GM21360 (cell line): ENCODE measurements at regions not wholly inside any gene's neighbourhood (a gene's known extent, or its start where the extent isn't known, plus 50 kb on each side); places are given as distances from the start of the nearest gene placed in this dataset.

ENCODE experiments used
- ATAC-seq: cut with Tn5 transposase; IDR thresholded peaks from one replicate; pipeline ENCODE4 v1.9.1; 2021; ENCODE audit warnings: mild to moderate bottlenecking, moderate library complexity; ENCODE audit not compliant: unreplicated experiment

DNA sequence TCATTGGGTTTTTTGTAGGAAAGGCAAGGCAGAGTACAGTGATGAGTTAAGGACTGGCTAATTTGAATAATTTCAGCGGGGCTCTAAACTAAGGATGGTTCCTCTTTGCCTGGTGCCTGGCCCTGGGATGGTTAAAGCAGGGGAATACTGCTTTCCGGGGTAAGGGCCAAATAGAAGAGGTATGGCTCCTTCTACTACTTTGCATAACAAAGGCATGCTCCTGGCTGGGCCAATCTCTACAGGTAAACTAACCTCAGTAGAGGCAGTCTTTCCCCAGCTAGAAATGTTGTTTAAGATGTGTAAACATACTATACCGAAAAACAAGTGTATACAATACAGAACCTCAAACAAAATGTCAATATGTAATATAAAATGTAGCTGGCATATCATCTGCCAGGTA is 1239.0 kb downstream of the SLC16A7 start:
- no peak for ATAC-seq

DNA sequence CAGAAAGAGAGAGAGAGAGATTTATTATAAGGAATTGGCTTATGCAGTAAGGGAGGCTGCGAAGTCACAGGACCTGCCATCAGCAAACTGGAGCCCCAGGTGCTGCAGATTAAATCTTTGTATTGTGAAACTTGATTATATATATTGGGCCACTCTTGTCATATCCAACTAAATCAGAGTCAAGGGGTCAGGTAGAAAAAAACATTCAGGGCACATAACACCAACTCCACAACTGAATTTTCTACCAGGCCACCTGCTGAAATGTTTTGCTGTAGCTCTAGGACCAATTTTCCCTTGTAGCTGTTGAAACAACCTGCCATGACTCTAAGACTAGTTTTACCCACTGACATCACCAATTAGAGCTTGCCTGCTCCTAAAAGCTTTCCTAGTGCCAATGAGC is 1240.8 kb downstream of the SLC16A7 start:
- no peak for ATAC-seq

DNA sequence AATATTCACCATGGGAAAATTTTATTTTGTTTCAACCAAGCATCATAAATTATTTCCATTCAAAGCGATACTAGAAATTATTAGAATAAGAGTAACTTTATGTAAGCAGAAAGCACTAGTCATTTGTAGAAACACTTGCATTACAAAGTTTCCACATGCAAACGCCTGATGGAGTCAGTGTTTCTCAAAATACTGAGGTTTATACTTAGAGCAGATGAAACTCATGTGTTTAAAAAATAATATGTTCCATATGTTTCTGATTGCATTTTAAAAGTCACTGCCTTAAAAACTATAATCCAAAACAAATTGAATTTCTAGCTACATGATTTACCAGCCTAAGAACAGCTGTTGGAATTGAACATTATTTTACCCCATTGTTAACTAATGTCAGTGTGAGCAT is 1246.4 kb downstream of the SLC16A7 start:
- no peak for ATAC-seq

DNA sequence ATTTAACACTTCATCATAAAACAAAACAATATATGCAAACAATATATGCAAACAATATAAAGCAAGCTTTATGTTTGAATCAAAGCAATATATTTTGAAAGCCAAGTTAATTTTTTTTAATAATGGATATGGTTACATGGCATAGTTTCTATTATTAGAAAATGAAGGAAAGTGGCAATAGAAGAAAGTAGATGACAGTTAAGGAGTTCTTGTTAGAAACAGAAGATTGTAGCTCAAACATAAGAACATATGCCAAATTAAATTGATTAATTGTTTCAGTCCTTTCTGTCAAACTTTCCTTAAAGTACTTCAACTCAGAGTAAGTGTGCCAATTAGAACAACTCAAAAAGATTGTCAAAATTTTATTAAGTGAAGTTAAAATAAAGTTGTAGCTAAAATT is 1248.3 kb downstream of the SLC16A7 start:
- ATAC-seq: no peak

GRCh38 chr12:60844875-60845274 is 1249.0 kb downstream of the SLC16A7 start:
- ATAC-seq: no peak

- no peak for ATAC-seq
Measured at GRCh38 chr12:60845696-60846095, 1249.9 kb downstream of the SLC16A7 start.

DNA sequence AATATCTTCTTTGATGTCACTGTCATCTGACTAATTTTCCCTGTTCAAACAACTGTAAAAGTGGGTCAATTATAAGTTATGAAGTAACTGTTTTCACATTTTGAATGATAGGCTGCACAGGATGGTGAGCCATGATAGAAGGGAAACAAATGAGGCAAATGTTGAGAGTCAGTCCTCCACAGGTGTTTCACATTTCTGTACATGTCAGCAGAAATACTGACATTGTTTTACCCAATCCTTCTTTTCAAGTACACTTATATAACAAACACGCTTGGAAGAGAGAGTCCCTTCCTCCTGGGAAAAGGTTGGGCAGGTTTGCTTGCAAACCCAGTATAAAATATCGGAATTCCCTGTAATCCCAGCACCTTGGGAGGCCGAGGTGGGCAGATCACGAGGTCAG is 1251.5 kb downstream of the SLC16A7 start:
- ATAC-seq: no peak

GRCh38 chr12:60849723-60850122 is 1253.9 kb downstream of the SLC16A7 start:
- no peak for ATAC-seq

GRCh38 chr12:60853407-60853806 is 1257.6 kb downstream of the SLC16A7 start:
- ATAC-seq: no peak

- no peak for ATAC-seq
Measured at GRCh38 chr12:60863421-60863820, 1267.6 kb downstream of the SLC16A7 start.

DNA sequence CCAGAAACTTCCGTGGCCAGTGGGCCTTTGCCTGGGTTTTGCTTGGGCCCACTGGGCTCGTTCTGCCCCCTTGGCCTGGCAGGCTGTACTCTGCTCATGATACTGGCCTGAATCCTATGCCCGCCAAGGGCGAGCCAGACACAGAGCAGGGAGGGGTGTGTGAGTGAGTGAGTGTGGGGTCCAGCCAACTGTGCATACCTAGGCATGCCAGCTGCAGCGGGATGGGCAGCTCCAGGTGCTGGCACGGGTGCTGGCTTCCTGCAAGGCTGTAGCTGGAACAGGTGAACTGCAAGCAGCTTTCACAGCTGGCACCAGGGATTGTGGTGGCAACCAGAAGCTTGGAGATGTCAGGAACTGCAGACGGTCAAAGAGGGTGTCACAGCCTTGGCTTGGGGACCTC is 1276.4 kb downstream of the SLC16A7 start:
- ATAC-seq: no peak

- ATAC-seq: no peak
Measured at GRCh38 chr12:60872850-60873713, 1277.3 kb downstream of the SLC16A7 start.

- no peak for ATAC-seq
Measured at GRCh38 chr12:60874091-60874490, 1278.3 kb downstream of the SLC16A7 start.

GRCh38 chr12:60920841-60921495 is 1325.1 kb downstream of the SLC16A7 start:
- no peak for ATAC-seq

DNA sequence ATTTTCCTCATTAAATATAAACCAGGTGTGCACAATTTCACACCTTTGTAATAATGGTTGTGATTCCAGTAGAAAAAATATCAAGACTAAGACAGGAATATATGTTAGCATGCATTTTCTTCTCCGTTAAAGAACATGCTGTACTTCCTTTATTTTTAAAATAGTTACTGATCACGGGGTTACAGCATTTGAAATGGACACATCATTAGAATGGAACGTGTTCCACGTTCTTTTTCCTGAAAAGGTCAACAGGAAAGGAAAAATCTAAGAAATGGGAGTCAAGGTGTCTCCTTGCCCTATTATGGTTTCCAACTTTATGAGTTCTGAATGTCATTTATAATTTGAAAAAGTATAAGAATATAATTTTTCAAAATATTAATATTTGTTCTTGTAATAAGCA is 1325.7 kb downstream of the SLC16A7 start:
- no peak for ATAC-seq

DNA sequence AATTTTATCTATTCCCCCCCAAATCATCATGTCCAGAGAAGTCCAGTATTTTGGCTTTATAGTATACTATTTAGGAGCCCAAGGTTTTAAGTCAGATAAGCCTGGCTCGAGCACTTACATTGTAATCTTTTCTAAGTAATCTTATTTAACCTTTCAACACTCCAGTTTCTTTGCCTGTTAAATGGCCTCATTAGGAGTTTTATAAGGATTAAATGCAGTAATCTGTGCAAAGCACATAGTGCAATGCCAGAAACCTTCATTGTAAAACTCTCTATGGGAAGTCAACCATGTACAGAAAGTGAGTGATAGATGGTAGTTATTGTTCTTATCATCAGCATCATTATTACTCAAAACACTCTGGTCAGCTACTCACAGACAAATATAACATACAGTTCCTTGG is 1330.4 kb downstream of the SLC16A7 start:
- no peak for ATAC-seq

- ATAC-seq: no peak
Measured at GRCh38 chr12:60930151-60930550, 1330.1 kb upstream of the USP15 start.

- ATAC-seq: no peak
Measured at GRCh38 chr12:60935981-60936761, 1324.0 kb upstream of the USP15 start.

GRCh38 chr12:60947533-60947932 is 1312.7 kb upstream of the USP15 start:
- no peak for ATAC-seq

DNA sequence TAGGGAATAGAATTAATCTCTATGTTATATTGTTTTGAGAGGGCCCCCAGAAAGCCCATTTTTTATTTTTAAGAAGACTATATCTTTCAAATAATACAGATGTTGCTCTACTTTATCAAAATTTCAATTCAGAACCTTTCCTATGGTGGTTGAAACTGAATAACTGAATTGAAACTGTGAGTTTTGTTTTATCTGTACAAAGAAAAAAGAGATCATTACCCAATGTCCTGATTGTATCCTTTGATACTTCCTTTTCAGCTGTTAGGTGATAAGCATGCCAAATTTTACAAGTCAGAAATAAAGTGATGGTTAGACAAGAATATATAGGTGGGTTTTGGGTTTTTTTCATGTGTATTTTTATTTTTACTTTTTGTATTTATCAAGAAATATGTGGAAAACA is 1293.1 kb upstream of the USP15 start:
- no peak for ATAC-seq

DNA sequence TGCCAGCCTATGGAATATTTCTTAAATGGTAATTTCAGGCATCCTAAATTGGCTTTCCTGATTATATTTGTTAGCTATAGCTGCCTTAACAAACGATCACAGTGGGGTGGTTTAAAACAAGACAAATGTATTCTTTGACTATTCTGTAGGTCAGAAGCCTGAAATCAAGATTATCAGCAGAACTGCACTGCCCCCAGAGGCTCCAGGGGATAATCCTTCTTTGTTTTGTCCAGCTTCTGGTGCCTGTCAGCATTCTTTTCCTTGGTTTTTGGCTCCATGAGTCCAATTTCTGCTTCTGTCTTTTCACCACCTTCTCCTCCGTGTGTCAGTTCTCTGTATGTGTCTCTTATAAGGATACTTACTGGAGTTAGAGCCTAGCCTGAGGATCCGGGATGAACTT is 1282.2 kb upstream of the USP15 start:
- no peak for ATAC-seq

DNA sequence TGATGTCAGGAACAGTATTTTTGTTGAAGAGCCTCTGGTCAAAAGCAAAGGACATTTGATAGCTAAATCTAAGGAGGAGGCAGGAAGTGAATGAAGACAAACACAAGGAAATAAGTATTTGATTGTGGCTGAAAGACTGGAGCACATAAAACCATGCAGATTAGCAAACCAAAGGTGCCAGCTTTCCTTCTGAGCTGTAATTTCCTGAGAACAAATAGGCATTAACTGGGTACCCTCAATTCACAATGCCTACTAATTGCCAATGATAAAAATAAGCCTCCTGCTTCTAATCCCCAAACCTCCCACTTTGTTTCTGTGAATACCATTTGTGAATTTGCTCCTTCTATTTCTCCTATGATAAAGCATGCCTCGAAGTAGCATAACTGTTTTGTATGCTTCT is 1279.6 kb upstream of the USP15 start:
- ATAC-seq: no peak
